IPS-NIHi7 (cell line): ENCODE measurements at regions not wholly inside any gene's neighbourhood (a gene's known extent, or its start where the extent isn't known, plus 50 kb on each side); places are given as distances from the start of the nearest gene placed in this dataset.
A peak's percentile ranks its signal among the peaks of the same experiment; 100 is the strongest.
"Not testable (repeated sequence)": the region's sequence is repeated elsewhere in the genome, so short reads cannot be mapped to it uniquely, and the experiment has no call there.

ENCODE experiments used
- DNase-seq: peaks from one replicate; pipeline ENCODE4 v3.0.0; 2012; ENCODE audit warnings: mixed read lengths; ENCODE audit errors: extremely low spot score

- DNase-seq = peak; percentile 42
Observed at GRCh38 chr17:30731210-30732132, 93.0 kb downstream of the CRLF3 start.

- DNase-seq = not testable (repeated sequence)
Observed at GRCh38 chr17:30730837-30731209, 93.7 kb downstream of the CRLF3 start.

DNA sequence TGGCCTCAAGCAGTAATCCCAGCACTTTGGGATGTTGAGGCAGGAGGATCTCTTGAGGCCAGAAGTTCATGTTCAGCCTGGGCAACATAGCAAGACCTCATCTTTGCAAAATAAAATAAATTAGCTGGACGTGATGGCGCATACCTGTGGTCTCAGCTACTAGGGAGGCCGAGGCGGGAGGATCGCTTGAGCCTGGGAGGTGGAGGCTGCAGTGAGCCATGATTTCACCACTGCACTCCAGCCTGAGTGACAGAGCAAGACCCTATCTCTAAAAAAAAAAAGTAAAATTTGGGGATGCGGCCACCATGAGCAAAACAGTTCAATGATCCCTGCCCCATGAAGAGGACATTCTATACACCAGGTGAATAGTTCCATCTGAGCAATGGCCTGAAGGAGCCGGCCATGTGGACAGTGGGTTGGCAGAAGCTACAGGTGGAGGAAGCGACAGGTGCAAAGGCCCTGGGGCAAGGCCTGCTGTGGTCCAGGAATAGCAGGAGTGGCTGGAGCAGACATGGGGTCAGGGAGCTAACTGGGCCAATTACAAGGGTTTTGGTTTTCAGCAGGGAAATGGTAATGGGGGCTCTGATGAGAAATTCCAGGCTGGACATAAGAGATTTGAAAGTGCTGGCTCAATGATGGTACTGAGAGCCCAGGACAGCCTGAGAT is 94.2 kb downstream of the CRLF3 start:
- DNase-seq = not testable (repeated sequence)

GRCh38 chr17:30729471-30730170 is 94.9 kb downstream of the CRLF3 start:
- not testable (repeated sequence) for DNase-seq

DNA sequence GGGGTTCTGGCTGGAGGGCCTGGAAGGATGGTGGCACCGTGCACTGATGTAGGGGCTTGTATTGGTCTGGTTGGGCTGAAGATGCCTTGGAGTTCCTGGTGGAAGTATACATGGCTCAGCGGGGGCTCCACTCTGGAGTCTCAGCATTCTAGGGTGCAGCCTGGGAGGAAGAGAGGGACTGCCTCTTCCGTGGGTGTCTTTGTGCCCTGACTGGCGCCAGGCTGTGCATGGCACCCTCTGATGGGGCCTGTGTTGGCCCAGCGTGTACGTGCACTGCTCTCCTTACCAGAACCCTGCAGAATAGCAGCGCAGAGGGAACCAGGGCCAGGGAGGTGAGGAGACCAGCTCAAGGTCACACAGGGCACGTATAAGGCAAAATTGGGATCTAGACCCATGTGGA is 97.0 kb downstream of the CRLF3 start:
- DNase-seq = not testable (repeated sequence)

DNA sequence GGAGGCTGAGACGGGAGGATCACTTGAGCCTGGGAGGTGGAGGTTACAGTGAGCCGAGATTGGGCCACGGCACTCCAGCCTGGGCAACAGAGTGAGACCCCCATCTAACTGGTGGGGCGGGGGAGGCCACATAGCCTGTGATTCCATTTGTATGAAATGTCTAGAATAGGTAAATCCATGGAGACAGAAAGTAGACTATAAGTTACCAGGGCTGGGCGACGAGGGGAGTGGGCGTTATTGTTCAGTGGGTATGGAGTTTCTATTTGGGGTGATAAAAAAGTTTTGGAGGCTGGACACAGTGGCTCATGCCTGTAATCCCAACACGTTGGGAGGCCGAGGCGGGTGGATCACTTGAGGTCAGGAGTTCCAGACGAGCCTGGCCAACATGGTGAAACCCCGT is 97.8 kb downstream of the CRLF3 start:
- DNase-seq = not testable (repeated sequence)

GRCh38 chr17:30726310-30726709 is 98.2 kb downstream of the CRLF3 start:
- DNase-seq = not testable (repeated sequence)

- DNase-seq = not testable (repeated sequence)
Observed at GRCh38 chr17:30724034-30724650, 100.3 kb downstream of the CRLF3 start.

GRCh38 chr17:30722114-30722780 is 102.2 kb downstream of the CRLF3 start:
- DNase-seq = not testable (repeated sequence)

GRCh38 chr17:30720971-30721370 is 103.5 kb downstream of the CRLF3 start:
- not testable (repeated sequence) for DNase-seq

DNA sequence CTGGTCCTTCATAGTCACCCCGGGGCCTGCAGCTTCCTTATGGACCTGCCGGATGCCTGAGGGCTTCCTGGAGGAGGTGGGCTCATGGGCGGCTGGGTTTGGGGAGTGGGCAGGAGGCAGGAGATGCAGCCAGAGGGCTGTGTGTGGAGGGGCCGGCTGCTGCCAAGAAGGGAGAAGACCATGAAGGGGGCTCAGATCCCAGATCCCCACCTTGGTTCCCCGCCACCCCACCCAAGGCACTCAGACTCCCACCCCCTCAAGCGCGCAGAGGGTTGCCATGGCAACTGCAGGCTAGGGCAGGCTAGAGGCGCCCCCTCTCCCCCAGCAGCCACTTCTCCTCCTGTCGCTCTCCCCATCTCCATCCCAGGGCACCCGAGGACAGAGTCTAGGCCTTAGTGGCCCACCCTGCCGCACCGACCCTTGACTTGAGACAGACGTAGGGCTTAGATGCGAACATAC is 104.5 kb downstream of the CRLF3 start:
- no peak for DNase-seq

DNA sequence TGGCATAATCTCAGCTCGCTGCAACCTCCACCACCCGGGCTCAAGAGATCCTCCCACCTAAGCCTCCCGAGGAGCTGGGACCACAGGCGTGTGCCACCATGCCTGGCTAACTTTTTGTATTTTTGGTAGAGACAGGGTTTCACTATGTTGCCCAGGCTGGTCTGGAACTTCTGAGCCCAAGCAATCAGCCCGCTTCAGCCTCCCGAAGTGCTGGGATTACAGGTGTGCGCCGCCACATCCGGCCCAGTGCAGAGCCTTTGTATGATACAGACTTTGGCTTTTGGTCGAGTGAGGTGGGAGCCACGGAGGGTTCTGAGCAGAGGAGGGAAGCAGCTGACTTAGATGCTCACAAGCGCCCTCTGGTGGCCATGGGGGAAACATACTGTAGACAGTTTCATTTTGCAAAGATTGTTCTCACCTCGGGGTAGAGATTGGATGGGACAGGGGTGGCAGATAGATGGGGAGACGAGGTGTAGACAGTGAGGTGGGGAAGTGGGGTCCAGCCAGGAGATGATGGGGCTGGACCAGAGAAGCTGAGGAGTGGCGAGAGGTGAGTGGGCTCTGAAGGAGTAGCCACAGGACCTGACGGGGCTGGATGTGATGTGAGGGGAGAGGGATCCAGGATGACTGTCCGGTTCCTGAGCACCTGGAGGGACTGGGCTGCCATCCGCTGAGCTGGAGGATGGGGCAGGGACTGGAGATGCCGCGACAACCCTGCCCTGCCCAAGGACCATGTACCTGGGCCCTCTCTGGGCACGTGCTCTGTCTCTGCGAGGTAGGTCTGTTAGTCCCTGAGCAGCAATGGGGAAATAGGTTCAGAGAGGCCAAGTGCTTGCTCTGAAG is 105.1 kb downstream of the CRLF3 start:
- DNase-seq = peak; percentile 41

GRCh38 chr17:30718691-30719090 is 105.8 kb downstream of the CRLF3 start:
- not testable (repeated sequence) for DNase-seq

GRCh38 chr17:30718099-30718447 is 106.4 kb downstream of the CRLF3 start:
- DNase-seq = not testable (repeated sequence)

DNA sequence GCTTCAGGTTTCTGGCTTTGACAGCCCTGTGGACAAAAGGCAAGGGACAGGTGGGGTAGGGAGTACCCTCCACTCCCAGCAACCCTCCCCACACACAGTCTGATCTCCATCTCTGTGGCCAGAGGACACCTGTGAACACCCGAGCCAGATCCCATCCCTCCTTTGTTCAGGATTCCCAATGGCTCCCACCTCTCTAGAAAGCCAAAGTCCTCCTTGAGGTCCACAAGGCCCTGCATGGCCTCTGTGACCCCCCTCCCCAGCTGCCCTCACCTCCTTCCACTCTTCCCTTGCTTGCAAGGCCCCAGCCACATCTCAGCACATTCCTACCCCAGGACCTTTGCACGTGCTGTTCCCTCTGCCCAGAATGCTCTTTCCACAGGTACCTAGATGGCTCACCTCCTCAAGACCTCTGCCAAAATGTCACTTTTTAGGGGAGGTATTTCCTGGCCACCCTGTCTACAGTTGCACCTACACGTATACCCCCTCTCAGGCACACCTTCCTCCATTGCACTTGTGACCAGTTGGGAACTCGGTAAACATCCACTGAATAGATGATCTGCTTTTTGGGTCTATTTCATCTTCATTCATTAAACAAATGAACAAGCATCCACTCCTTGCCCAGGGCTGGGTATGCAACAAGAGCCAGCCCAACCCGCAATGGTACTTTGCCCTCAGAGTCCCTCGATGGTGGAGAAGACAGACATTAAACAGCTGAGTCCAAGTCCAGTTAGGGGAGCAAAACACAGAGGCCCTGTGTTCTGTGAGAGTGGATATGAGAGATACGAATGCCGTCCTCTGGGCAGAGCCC is 107.0 kb downstream of the CRLF3 start:
- no peak for DNase-seq

GRCh38 chr17:30716461-30717290 is 107.8 kb downstream of the CRLF3 start:
- DNase-seq = peak; percentile 15

DNA sequence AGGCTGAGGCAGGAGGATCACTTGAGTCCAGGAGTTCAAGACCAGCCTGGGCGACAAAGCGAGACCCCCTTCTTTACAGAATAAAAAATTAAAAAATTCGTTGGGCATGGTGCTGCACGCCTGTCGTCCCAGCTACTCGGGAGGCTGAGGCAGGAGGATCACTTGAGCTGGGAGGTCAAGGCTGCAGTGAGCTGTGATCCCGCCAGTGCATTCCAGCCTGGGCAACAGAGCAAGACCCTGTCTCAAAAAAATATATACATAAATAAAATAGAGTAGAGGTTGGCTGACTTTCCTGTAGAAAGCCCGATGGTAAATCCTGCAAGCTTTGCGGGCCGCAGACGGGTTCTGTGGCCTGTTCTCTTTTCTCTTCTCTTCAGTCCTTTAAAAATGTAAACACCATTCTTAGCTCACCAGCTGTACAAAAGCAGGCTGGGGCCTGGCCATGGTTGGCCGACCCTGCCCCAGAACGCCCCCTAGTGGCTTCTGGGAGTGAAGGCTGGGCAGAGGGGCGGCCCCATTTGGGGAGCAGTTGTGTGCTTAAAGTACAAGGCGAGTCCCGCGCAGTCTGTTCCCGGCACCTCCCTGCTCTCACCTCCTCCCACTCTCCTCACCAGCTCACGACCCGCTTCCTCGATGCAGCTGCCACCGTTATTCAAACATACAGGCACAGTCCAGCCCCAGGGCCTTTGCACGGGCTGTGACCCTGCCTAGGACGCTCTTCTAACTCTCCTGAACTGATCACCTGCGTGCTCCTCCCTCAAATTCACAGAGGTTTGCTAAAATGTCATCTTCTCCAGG is 109.5 kb downstream of the CRLF3 start:
- peak; percentile 16 for DNase-seq

DNA sequence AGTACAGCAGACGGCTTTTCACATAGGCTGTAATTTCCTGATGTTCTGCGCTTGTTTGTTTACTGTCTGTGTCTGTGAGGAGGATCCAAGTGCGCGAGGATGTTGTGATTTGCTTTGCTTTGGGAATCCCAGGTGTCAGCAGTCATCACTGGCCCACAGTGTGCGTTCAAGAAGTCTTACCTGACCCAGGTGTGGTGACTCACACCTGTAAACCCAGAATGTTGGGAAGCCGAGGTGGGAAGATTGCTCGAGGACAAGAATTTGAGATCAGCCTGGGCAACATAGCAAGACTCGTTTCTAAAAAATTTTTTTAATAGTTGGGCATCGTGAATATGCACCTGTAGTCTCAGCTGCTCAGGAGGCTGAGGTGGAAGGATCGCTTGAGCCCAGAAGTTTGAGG is 110.7 kb downstream of the CRLF3 start:
- not testable (repeated sequence) for DNase-seq
